T-helper 2 cell treated with Interferon-gamma antibody and Interleukin-4, amounts not matched to agents 5 μg/mL and 100 μg/mL, for 36 hours (primary cell): ENCODE measurements at regions not wholly inside any gene's neighbourhood (a gene's known extent, or its start where the extent isn't known, plus 50 kb on each side); places are given as distances from the start of the nearest gene placed in this dataset.

ENCODE experiments used
- DNase-seq: peaks from one replicate; pipeline ENCODE4 v3.0.0; 2021; ENCODE audit warnings: low spot score
- H3K27ac Mint-ChIP-seq: one replicate; pipeline ENCODE4 v1.8.0; 2021; ENCODE audit warnings: mild to moderate bottlenecking, mixed read lengths
- H3K27me3 Mint-ChIP-seq: one replicate; pipeline ENCODE4 v1.8.0; 2021; ENCODE audit warnings: low read depth, mixed read lengths
- H3K36me3 Mint-ChIP-seq: one replicate; pipeline ENCODE4 v1.8.0; 2021; ENCODE audit warnings: low read depth, mixed read lengths
- H3K4me1 Mint-ChIP-seq: one replicate; pipeline ENCODE4 v1.8.0; 2021; ENCODE audit warnings: low read depth, mixed read lengths
- H3K4me3 Mint-ChIP-seq: one replicate; pipeline ENCODE4 v1.8.0; 2022; ENCODE audit warnings: mild to moderate bottlenecking, moderate library complexity, mixed read lengths
- H3K9me3 Mint-ChIP-seq: one replicate; pipeline ENCODE4 v1.8.0; 2021; ENCODE audit warnings: mixed read lengths

DNA sequence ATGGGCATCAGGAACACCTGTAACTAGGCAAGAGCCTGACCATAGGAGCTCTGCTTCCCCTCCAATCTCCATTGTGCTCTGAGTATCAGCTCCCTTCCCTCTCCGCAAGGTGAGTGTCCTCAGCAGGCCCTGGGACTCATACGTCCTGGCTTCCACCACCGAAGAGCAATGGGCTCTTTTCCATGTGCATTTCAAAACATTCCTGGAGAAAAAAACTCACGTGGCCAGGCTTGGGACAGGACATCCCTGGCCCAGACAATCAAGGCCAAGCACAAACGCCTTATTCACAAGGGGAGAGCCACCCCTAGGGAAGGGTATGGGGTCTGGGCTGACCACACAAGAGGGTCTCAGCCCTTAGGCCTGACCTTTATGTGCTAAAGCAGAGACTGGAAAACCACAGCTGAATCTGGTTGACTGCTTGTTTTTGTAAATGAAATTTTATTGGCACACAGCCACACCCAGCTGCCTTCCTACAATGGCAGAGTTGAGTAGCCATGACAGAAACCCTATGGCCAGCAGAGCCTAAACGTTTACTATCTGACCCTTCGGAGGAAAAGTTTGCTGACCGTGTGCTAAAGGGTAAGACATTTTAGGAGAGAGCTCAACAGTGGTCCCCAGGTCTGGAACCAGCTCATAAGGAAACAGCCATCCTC is 175.7 kb upstream of the ARL4C start:
- no peak for DNase-seq
- H3K36me3 Mint-ChIP-seq, result no peaks in the 10 kb centered on the region

DNA sequence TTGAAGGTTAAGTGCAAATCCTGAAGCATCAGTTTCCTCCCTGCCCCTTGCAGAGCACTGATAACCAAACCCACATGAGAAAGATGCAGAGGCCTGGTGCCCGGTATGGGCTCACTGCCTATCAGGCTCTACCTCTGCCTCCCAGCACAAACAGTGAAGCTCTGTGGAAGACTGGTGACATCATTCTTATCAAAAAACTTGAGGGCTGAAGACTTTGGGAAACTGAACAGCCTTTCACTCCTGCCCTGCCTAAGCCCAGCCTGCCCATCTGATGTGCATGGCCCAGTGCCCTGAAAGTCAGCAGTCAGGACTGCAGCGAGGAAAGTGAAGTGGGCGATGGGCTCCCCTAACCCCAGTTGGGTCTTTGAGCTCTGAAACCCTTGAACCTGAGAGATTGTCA is 174.8 kb upstream of the ARL4C start:
- Mint-ChIP-seq H3K27ac (no peak overlapping the region), H3K4me1 (no peaks in the 10 kb centered on the region), H3K9me3 (no peaks in the 10 kb centered on the region), H3K27me3 (no peaks in the 10 kb centered on the region), H3K4me3 (no peak overlapping the region), H3K36me3 (no peaks in the 10 kb centered on the region)
- no peak for DNase-seq

More for the DNA sequence above, 175.7 kb upstream of the ARL4C start:
- Mint-ChIP-seq H3K4me3 (no peak overlapping the region), H3K4me1 (no peaks in the 10 kb centered on the region), H3K27me3 (no peaks in the 10 kb centered on the region), H3K9me3 (no peaks in the 10 kb centered on the region), H3K27ac (no peak overlapping the region)

GRCh38 chr2:234671231-234671630 is 174.3 kb upstream of the ARL4C start:
- DNase-seq, result no peak
- Mint-ChIP-seq H3K27me3 (no peaks in the 10 kb centered on the region), H3K4me3 (no peak overlapping the region), H3K27ac (no peak overlapping the region), H3K4me1 (no peaks in the 10 kb centered on the region), H3K9me3 (no peaks in the 10 kb centered on the region), H3K36me3 (no peaks in the 10 kb centered on the region)

- Mint-ChIP-seq H3K4me1 (no peaks in the 10 kb centered on the region), H3K27me3 (no peaks in the 10 kb centered on the region), H3K27ac (no peak overlapping the region), H3K36me3 (no peaks in the 10 kb centered on the region), H3K9me3 (no peaks in the 10 kb centered on the region), H3K4me3 (no peak overlapping the region)
- DNase-seq, result no peak
Observed at GRCh38 chr2:234670806-234671205, 173.9 kb upstream of the ARL4C start.

DNA sequence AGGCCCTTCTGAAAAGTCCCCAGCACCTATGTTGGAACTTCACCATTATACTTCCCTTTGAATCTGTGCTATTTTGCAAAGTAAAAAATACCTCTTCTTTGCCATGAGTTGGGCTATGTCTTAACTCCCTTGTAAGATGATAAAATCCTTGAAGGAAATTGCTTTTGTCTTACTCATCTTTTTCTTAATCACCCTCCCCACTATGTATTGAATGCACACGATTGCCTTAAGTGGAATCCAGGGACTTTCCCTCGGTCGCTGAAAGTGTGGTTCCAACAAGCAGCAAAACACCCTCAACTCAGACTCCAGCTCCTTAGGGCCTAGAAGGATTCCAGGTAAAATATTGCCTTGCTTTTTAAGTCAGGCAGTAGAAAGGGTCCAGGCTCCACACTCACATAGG is 173.2 kb upstream of the ARL4C start:
- H3K9me3 Mint-ChIP-seq, result no peaks in the 10 kb centered on the region
- no peak overlapping the region for H3K27ac Mint-ChIP-seq
- no peak for DNase-seq
- no peak overlapping the region for H3K4me3 Mint-ChIP-seq
- H3K4me1 Mint-ChIP-seq, result no peaks in the 10 kb centered on the region
- no peaks in the 10 kb centered on the region for H3K27me3 Mint-ChIP-seq
- no peaks in the 10 kb centered on the region for H3K36me3 Mint-ChIP-seq

DNA sequence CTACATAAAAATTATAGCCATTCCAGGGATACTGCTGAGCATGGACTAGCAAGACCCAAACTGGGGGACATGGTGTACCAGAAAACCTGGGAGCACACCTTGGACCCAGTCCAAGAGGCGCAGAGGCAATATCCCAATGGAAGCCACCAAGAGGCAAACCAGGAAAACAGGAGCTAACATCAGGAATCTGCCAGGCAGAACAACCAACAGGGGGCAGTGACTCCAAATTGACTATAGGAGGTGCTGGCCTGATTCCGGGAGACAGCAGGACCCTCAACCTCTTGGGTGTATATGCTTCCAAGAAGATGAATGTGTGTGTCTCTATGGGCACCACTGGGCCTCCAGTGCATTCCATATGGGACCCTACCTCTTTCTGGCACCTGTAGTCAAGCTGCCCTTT is 172.7 kb upstream of the ARL4C start:
- H3K27me3 Mint-ChIP-seq, result no peaks in the 10 kb centered on the region

GRCh38 chr2:234669001-234669400 is 172.1 kb upstream of the ARL4C start:
- H3K36me3 Mint-ChIP-seq, result no peaks in the 10 kb centered on the region

More for the DNA sequence above, 172.7 kb upstream of the ARL4C start:
- Mint-ChIP-seq H3K4me1 (no peaks in the 10 kb centered on the region), H3K4me3 (no peak overlapping the region), H3K36me3 (no peaks in the 10 kb centered on the region), H3K27ac (no peak overlapping the region), H3K9me3 (no peaks in the 10 kb centered on the region)
- no peak for DNase-seq

GRCh38 chr2:234666911-234667310 is 170.0 kb upstream of the ARL4C start:
- no peaks in the 10 kb centered on the region for H3K9me3 Mint-ChIP-seq
- H3K27ac Mint-ChIP-seq, result no peak overlapping the region
- no peak overlapping the region for H3K4me3 Mint-ChIP-seq
- no peaks in the 10 kb centered on the region for H3K4me1 Mint-ChIP-seq
- H3K36me3 Mint-ChIP-seq, result no peaks in the 10 kb centered on the region
- no peaks in the 10 kb centered on the region for H3K27me3 Mint-ChIP-seq
- no peak for DNase-seq

More at GRCh38 chr2:234669001-234669400, 172.1 kb upstream of the ARL4C start:
- DNase-seq, result no peak
- Mint-ChIP-seq H3K4me1 (no peaks in the 10 kb centered on the region), H3K9me3 (no peaks in the 10 kb centered on the region), H3K4me3 (no peak overlapping the region), H3K27ac (no peak overlapping the region), H3K27me3 (no peaks in the 10 kb centered on the region)

- DNase-seq, result no peak
- no peaks in the 10 kb centered on the region for H3K27me3 Mint-ChIP-seq
- H3K36me3 Mint-ChIP-seq, result no peaks in the 10 kb centered on the region
- no peaks in the 10 kb centered on the region for H3K9me3 Mint-ChIP-seq
- no peak overlapping the region for H3K4me3 Mint-ChIP-seq
- H3K27ac Mint-ChIP-seq, result no peak overlapping the region
- H3K4me1 Mint-ChIP-seq, result no peaks in the 10 kb centered on the region
Observed at GRCh38 chr2:234665304-234665703, 168.4 kb upstream of the ARL4C start.

DNA sequence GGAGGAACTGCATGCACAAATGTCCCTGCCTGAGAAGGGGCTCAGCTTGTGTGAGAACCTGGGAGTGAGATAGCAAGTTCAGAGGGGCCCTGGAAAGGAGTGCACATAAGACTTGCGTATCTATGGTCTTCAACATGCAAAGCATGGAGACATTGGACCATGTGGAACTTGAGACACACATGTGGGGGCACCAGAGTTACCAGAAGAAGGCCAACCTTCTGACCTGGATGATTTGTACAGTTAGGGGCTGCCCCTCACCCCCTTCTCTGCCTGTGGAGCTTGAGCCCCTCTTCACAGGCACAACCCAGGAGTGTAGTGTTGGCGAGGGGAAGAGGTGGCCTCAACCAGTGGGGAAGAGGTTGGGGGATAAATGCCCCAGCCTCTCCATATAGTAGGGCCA is 165.0 kb upstream of the ARL4C start:
- no peaks in the 10 kb centered on the region for H3K4me1 Mint-ChIP-seq
- H3K27ac Mint-ChIP-seq, result no peak overlapping the region
- no peaks in the 10 kb centered on the region for H3K27me3 Mint-ChIP-seq
- DNase-seq, result no peak
- no peaks in the 10 kb centered on the region for H3K9me3 Mint-ChIP-seq
- no peaks in the 10 kb centered on the region for H3K36me3 Mint-ChIP-seq
- H3K4me3 Mint-ChIP-seq, result no peak overlapping the region

DNA sequence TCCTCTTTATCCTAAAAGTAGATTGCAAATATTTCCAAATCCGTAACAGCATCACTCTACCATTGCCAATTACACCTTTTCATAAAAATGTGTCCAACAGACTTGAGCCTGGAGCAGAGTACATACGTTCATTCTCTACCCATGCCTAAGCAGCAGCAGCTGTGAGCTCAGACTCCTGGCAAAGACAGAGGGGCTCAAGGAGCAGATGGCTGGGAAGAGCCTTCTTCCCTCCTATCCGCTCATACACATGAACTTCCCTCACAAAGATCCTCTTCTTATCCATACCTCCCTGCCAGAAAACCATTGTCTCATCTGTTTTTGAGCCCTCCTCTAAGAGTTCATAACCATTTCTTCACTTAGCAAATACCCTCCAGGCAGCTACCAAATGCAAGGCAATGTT is 164.3 kb upstream of the ARL4C start:
- no peaks in the 10 kb centered on the region for H3K27me3 Mint-ChIP-seq
- H3K4me1 Mint-ChIP-seq, result no peaks in the 10 kb centered on the region
- H3K4me3 Mint-ChIP-seq, result no peak overlapping the region
- H3K36me3 Mint-ChIP-seq, result no peaks in the 10 kb centered on the region
- no peak overlapping the region for H3K27ac Mint-ChIP-seq
- no peak for DNase-seq
- H3K9me3 Mint-ChIP-seq, result no peaks in the 10 kb centered on the region

DNA sequence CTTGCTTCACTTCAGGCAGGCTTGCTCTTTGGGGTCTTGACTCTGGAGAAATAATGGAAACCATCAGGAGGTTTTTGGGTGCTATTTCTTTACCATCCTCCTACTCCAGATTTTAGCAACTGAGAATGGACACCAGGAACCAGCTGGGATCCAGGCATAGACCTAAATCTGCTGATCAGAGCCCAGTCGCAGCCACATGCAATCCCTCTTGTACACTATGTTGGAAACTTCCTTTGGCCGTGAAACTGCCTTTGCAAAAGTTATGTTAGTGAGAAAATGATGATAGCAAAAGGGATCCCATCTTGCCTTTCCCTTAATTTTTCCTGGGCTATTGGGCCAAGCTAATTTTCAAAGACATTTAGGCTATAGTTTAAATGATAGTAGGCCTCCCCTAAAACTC is 158.8 kb upstream of the ARL4C start:
- H3K4me1 Mint-ChIP-seq, result no peaks in the 10 kb centered on the region
- no peak for DNase-seq
- no peak overlapping the region for H3K27ac Mint-ChIP-seq
- no peaks in the 10 kb centered on the region for H3K9me3 Mint-ChIP-seq
- no peaks in the 10 kb centered on the region for H3K36me3 Mint-ChIP-seq
- H3K27me3 Mint-ChIP-seq, result no peaks in the 10 kb centered on the region
- no peak overlapping the region for H3K4me3 Mint-ChIP-seq

DNA sequence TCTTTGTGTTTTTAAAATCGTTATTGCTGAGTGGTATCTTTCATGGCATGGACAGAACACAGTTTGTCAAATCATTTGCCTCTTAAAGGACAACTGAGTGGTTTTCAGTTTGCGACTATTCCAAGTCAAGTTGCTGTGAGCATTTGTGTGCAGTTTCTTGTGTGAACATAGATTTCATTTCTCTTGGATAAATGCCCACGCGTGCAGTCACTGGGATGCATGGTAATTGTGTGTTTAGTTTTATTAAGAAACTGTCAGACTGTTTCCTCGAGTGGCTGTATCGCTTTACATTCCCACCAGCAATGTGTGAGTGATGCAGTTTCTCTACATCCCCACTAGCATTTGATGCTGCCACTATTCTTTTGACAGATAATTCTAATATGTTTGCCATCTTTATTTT is 154.0 kb upstream of the ARL4C start:
- Mint-ChIP-seq H3K27me3 (no peaks in the 10 kb centered on the region), H3K4me3 (no peak overlapping the region), H3K4me1 (no peaks in the 10 kb centered on the region), H3K27ac (no peak overlapping the region), H3K9me3 (no peaks in the 10 kb centered on the region), H3K36me3 (no peaks in the 10 kb centered on the region)
- DNase-seq, result no peak

GRCh38 chr2:234649951-234650350 is 153.1 kb upstream of the ARL4C start:
- Mint-ChIP-seq H3K36me3 (no peaks in the 10 kb centered on the region), H3K4me3 (no peak overlapping the region), H3K27ac (no peak overlapping the region), H3K27me3 (no peaks in the 10 kb centered on the region), H3K9me3 (no peaks in the 10 kb centered on the region), H3K4me1 (no peaks in the 10 kb centered on the region)
- DNase-seq, result no peak

- Mint-ChIP-seq H3K27me3 (no peaks in the 10 kb centered on the region), H3K36me3 (no peaks in the 10 kb centered on the region), H3K9me3 (peaks cover 12% of the 10 kb centered on the region), H3K27ac (no peak overlapping the region), H3K4me3 (no peak overlapping the region), H3K4me1 (no peaks in the 10 kb centered on the region)
- no peak for DNase-seq
Observed at GRCh38 chr2:234643407-234643806, 146.5 kb upstream of the ARL4C start.
